K562 (cell line): ENCODE measurements at regions not wholly inside any gene's neighbourhood (a gene's known extent, or its start where the extent isn't known, plus 50 kb on each side); places are given as distances from the start of the nearest gene placed in this dataset.

ENCODE experiments used
- DNMT1 ChIP-seq: fragments of 450-650 bp; IDR thresholded peaks from 2 replicates; pipeline ENCODE4 v1.6.1; 2016; ENCODE audit warnings: antibody characterized with exemption, mild to moderate bottlenecking
- ELF1 ChIP-seq: fragments of 200-800 bp; sonication (Bioruptor generic); IDR thresholded peaks from 2 replicates; pipeline ENCODE4 v1.6.1; 2016; ENCODE audit warnings: missing genetic modification characterization, missing compliant biosample characterization
- NRF1 ChIP-seq, 2 experiments: fragments of 450-650 bp; IDR thresholded peaks in 1 of 2; conservative IDR thresholded peaks in 1 of 2; 2 replicates each; pipeline ENCODE4 v1.6.1; 2014; ENCODE audit warnings: mild to moderate bottlenecking in 2 of 2
- RBBP5 ChIP-seq: fragments of 200-600 bp; sonication (generic); IDR thresholded peaks from 2 replicates; pipeline ENCODE4 v1.6.1; 2012; ENCODE audit warnings: borderline replicate concordance, mild to moderate bottlenecking, low read length, control low read depth, inconsistent platforms; ENCODE audit not compliant: insufficient read depth, poor library complexity, severe bottlenecking
- TF ChIP-seq, protein P1 (sequence below), 3 experiments: fragments of 200-800 bp in 1 of 3; fragments of 250-450 bp in 1 of 3; fragments of 450-650 bp in 1 of 3; sonication (Bioruptor Pico) in 1 of 3; sonication (Bioruptor generic) in 1 of 3; formaldehyde crosslinking in 1 of 3; IDR thresholded peaks; 2 replicates each; pipeline versions ENCODE4 v1.6.1 to v1.8.0; 2016 to 2022; ENCODE audit warnings: mild to moderate bottlenecking in 2 of 3, missing genetic modification characterization in 2 of 3, missing compliant biosample characterization in 1 of 3, moderate library complexity in 1 of 3
- TF ChIP-seq, protein P2 (sequence below): sonication (generic); formaldehyde crosslinking; IDR thresholded peaks from 2 replicates; pipeline ENCODE4 v1.8.1; 2023; ENCODE audit warnings: mild to moderate bottlenecking, missing genetic modification reagents
- TF ChIP-seq, protein P3 (sequence below): fragments of 250-450 bp; sonication (Bioruptor Pico); IDR thresholded peaks from 2 replicates; pipeline ENCODE4 v1.4.0; 2020; ENCODE audit warnings: mild to moderate bottlenecking, moderate library complexity, borderline replicate concordance

DNA sequence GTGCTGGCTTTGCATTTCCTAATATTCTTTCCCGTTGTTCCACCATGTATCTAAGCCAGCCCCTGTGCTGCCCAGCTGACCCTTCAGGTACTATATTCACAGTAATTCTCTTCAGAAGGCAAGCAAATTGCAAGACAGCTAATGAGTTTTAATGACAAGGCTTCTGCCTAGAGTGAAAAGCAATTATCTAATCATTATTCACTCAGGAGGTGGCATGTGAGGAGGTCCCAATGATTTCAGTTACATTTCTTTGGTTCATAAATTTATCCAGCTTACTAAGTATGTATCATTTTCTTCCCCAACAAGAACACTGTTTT, 123.0 kb downstream of the RASGEF1B start (continued):
- TF ChIP-seq, protein P1, sequence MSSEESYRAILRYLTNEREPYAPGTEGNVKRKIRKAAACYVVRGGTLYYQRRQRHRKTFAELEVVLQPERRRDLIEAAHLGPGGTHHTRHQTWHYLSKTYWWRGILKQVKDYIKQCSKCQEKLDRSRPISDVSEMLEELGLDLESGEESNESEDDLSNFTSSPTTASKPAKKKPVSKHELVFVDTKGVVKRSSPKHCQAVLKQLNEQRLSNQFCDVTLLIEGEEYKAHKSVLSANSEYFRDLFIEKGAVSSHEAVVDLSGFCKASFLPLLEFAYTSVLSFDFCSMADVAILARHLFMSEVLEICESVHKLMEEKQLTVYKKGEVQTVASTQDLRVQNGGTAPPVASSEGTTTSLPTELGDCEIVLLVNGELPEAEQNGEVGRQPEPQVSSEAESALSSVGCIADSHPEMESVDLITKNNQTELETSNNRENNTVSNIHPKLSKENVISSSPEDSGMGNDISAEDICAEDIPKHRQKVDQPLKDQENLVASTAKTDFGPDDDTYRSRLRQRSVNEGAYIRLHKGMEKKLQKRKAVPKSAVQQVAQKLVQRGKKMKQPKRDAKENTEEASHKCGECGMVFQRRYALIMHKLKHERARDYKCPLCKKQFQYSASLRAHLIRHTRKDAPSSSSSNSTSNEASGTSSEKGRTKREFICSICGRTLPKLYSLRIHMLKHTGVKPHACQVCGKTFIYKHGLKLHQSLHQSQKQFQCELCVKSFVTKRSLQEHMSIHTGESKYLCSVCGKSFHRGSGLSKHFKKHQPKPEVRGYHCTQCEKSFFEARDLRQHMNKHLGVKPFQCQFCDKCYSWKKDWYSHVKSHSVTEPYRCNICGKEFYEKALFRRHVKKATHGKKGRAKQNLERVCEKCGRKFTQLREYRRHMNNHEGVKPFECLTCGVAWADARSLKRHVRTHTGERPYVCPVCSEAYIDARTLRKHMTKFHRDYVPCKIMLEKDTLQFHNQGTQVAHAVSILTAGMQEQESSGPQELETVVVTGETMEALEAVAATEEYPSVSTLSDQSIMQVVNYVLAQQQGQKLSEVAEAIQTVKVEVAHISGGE (CRISPR knock-in tag; IDR thresholded peaks at IDR 0.05): no peak
- no peak for TF ChIP-seq ELF1 (tag)
- TF ChIP-seq RBBP5: no peak
- no peak for TF ChIP-seq NRF1 (conservative IDR thresholded peaks at IDR 0.05 in 1 of 2, IDR thresholded peaks at IDR 0.05 in 1 of 2)
- no peak for TF ChIP-seq DNMT1
- TF ChIP-seq, protein P2, sequence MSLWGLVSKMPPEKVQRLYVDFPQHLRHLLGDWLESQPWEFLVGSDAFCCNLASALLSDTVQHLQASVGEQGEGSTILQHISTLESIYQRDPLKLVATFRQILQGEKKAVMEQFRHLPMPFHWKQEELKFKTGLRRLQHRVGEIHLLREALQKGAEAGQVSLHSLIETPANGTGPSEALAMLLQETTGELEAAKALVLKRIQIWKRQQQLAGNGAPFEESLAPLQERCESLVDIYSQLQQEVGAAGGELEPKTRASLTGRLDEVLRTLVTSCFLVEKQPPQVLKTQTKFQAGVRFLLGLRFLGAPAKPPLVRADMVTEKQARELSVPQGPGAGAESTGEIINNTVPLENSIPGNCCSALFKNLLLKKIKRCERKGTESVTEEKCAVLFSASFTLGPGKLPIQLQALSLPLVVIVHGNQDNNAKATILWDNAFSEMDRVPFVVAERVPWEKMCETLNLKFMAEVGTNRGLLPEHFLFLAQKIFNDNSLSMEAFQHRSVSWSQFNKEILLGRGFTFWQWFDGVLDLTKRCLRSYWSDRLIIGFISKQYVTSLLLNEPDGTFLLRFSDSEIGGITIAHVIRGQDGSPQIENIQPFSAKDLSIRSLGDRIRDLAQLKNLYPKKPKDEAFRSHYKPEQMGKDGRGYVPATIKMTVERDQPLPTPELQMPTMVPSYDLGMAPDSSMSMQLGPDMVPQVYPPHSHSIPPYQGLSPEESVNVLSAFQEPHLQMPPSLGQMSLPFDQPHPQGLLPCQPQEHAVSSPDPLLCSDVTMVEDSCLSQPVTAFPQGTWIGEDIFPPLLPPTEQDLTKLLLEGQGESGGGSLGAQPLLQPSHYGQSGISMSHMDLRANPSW: no peak
- TF ChIP-seq, protein P3, sequence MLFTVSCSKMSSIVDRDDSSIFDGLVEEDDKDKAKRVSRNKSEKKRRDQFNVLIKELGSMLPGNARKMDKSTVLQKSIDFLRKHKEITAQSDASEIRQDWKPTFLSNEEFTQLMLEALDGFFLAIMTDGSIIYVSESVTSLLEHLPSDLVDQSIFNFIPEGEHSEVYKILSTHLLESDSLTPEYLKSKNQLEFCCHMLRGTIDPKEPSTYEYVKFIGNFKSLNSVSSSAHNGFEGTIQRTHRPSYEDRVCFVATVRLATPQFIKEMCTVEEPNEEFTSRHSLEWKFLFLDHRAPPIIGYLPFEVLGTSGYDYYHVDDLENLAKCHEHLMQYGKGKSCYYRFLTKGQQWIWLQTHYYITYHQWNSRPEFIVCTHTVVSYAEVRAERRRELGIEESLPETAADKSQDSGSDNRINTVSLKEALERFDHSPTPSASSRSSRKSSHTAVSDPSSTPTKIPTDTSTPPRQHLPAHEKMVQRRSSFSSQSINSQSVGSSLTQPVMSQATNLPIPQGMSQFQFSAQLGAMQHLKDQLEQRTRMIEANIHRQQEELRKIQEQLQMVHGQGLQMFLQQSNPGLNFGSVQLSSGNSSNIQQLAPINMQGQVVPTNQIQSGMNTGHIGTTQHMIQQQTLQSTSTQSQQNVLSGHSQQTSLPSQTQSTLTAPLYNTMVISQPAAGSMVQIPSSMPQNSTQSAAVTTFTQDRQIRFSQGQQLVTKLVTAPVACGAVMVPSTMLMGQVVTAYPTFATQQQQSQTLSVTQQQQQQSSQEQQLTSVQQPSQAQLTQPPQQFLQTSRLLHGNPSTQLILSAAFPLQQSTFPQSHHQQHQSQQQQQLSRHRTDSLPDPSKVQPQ (CRISPR knock-in tag): no peak
- TF ChIP-seq, all 486 proteins: peak for 0
